Spleen (tissue), 7 donors: ENCODE measurements at regions not wholly inside any gene's neighbourhood (a gene's known extent, or its start where the extent isn't known, plus 50 kb on each side); places are given as distances from the start of the nearest gene placed in this dataset.

Experiments used
- CTCF ChIP-seq, 11 experiments: fragments of 200-600 bp in 7 of 11; fragments of 450-650 bp in 4 of 11; sonication (generic) in 4 of 11; IDR thresholded peaks in 8 of 11; conservative IDR thresholded peaks in 3 of 11; 1 replicate in 7 of 11; 2 replicates in 4 of 11; pipeline versions ENCODE4 v1.4.0 to v1.8.0; 2016 to 2021; ENCODE audit warnings: antibody characterized with exemption in 11 of 11, inconsistent platforms in 4 of 11, mild to moderate bottlenecking in 1 of 11
- POLR2A ChIP-seq, 3 donors: fragments of 450-650 bp; IDR thresholded peaks; one replicate each; pipeline ENCODE4 v1.5.1; 2017; ENCODE audit warnings: antibody characterized with exemption in 3 of 3, mild to moderate bottlenecking in 1 of 3
- donor health status: DM: no; HTN: no; CAD: no; lungs with moderate emphysema.
- donor health status: DM: no; HTN: no; CAD: no.
- donor health status: DM: no; HTN: no; CAD: no.

- TF ChIP-seq POLR2A (IDR thresholded peaks at IDR 0.05) (no peak), CTCF (IDR thresholded peaks at IDR 0.05 in 8 of 11, conservative IDR thresholded peaks at IDR 0.05 in 3 of 11) (no peak)
Measured at GRCh38 chr6:65900928-65901327, 193.9 kb upstream of the EYS start.
